ENCODE measurements at regions not wholly inside any gene's neighbourhood (a gene's known extent, or its start where the extent isn't known, plus 50 kb on each side); places are given as distances from the start of the nearest gene placed in this dataset.

GRCh38 chr1:220942278-220942677, 63.0 kb downstream of the HLX start:
- TF ChIP-seq POLR2A (IDR thresholded peaks at IDR 0.05) (no peak), EP300 (IDR thresholded peaks at IDR 0.05) (no peak), CTCF (IDR thresholded peaks at IDR 0.05) (no peak)
